PC-9 (cell line): ENCODE measurements at regions not wholly inside any gene's neighbourhood (a gene's known extent, or its start where the extent isn't known, plus 50 kb on each side); places are given as distances from the start of the nearest gene placed in this dataset.
"Not testable (repeated sequence)": the region's sequence is repeated elsewhere in the genome, so short reads cannot be mapped to it uniquely, and the experiment has no call there.

Source experiments
- BruUV-seq: library from RNA; stranded (reverse); fragments of 400-500 nt; replicated peaks from 2 replicates; lab custom pipeline; 2021; lab: Mats Ljungman, UMichigan
- CTCF ChIA-PET: fragments of 300-600 bp; sonication (Branson Sonifier 250); formaldehyde crosslinking; loops from one replicate; lab custom pipeline; 2022; ENCODE audit warnings: antibody characterized with exemption; lab: Charles Lee
- POLR2A ChIA-PET: fragments of 300-600 bp; sonication (Branson Sonifier 250); formaldehyde crosslinking; loops from one replicate; lab custom pipeline; 2022; ENCODE audit warnings: antibody characterized with exemption; ENCODE audit not compliant: unreplicated experiment; lab: Charles Lee
- DNase-seq, 2 experiments: peaks; one replicate each; pipeline versions ENCODE4 v3.0.0 to v3.0.0-alpha.2; 2015 to 2022; ENCODE audit warnings: mixed read lengths in 1 of 2
- H2AFZ ChIP-seq: fragments of 200-600 bp; sonication (generic); 2 replicates; pipeline ENCODE4 v1.8.1; 2017; ENCODE audit warnings: antibody characterized with exemption
- H3F3A ChIP-seq: fragments of 200-600 bp; sonication (generic); 2 replicates; pipeline ENCODE4 v1.8.1; 2017; ENCODE audit warnings: antibody characterized with exemption, mild to moderate bottlenecking, low read depth; ENCODE audit not compliant: insufficient read depth
- H3K27ac ChIP-seq: fragments of 200-600 bp; sonication (generic); 2 replicates; pipeline ENCODE4 v1.6.1; 2016; ENCODE audit warnings: mixed run types
- H3K27me3 ChIP-seq: fragments of 200-600 bp; sonication (generic); 2 replicates; pipeline ENCODE4 v1.6.1; 2016; ENCODE audit warnings: low read depth, mixed run types; ENCODE audit not compliant: insufficient read depth
- H3K36me3 ChIP-seq: fragments of 200-600 bp; sonication (generic); 2 replicates; pipeline ENCODE4 v1.6.1; 2016; ENCODE audit warnings: low read depth, mixed run types
- H3K4me1 ChIP-seq: fragments of 200-600 bp; sonication (generic); replicated peaks from 2 replicates; pipeline ENCODE4 v1.6.1; 2016; ENCODE audit warnings: mixed run types; ENCODE audit not compliant: insufficient read depth
- H3K4me2 ChIP-seq: fragments of 200-600 bp; sonication (generic); 2 replicates; pipeline ENCODE4 v1.6.1; 2017; ENCODE audit warnings: mixed run types
- H3K4me3 ChIP-seq: fragments of 200-600 bp; sonication (generic); 2 replicates; pipeline ENCODE4 v1.6.1; 2016; ENCODE audit warnings: mixed run types
- H3K79me2 ChIP-seq: fragments of 200-600 bp; sonication (generic); 2 replicates; pipeline ENCODE4 v1.6.1; 2017; ENCODE audit warnings: low read depth, mixed run types
- H3K9me2 ChIP-seq: fragments of 200-600 bp; sonication (generic); 2 replicates; pipeline ENCODE4 v1.8.1; 2017; ENCODE audit warnings: mild to moderate bottlenecking; ENCODE audit not compliant: insufficient read depth
- H3K9me3 ChIP-seq: fragments of 200-600 bp; sonication (generic); 2 replicates; pipeline ENCODE4 v1.8.1; 2016; ENCODE audit warnings: low read depth; ENCODE audit not compliant: insufficient read depth
- H4K20me1 ChIP-seq: fragments of 200-600 bp; sonication (generic); 2 replicates; pipeline ENCODE4 v1.8.1; 2017; ENCODE audit not compliant: insufficient read depth
- EZH2 ChIP-seq: fragments of 200-600 bp; sonication (generic); IDR thresholded peaks from 2 replicates; pipeline ENCODE4 v1.8.0; 2017; ENCODE audit warnings: antibody characterized with exemption, low read depth
- intact Hi-C: fragments of 100-400 bp; cut with micrococcal nuclease; formaldehyde crosslinking; loops from one replicate; pipeline ENCODE4 v1.10.0; 2022; ENCODE audit not compliant: unreplicated experiment
- TF ChIP-seq, protein P1 (sequence below): fragments of 200-600 bp; sonication (generic); conservative IDR thresholded peaks from 2 replicates; pipeline ENCODE4 v1.6.1; 2017; ENCODE audit warnings: mixed run types, antibody characterized with exemption, mild to moderate bottlenecking, moderate library complexity

- TF ChIP-seq, protein P1, sequence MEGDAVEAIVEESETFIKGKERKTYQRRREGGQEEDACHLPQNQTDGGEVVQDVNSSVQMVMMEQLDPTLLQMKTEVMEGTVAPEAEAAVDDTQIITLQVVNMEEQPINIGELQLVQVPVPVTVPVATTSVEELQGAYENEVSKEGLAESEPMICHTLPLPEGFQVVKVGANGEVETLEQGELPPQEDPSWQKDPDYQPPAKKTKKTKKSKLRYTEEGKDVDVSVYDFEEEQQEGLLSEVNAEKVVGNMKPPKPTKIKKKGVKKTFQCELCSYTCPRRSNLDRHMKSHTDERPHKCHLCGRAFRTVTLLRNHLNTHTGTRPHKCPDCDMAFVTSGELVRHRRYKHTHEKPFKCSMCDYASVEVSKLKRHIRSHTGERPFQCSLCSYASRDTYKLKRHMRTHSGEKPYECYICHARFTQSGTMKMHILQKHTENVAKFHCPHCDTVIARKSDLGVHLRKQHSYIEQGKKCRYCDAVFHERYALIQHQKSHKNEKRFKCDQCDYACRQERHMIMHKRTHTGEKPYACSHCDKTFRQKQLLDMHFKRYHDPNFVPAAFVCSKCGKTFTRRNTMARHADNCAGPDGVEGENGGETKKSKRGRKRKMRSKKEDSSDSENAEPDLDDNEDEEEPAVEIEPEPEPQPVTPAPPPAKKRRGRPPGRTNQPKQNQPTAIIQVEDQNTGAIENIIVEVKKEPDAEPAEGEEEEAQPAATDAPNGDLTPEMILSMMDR: no peak
- no peaks in the 10 kb centered on the region for H3K79me2 ChIP-seq
- intact Hi-C loops: loop anchor here (10.0 kb wide), 2 partner anchors 289 to 419 kb away; partner anchors contain the start of gene DCP2
- DNase-seq: no peak
- no peaks in the 10 kb centered on the region for H3F3A ChIP-seq
- no peaks in the 10 kb centered on the region for H3K9me3 ChIP-seq
- H4K20me1 ChIP-seq: no peaks in the 10 kb centered on the region
- H2AFZ ChIP-seq: no peak overlapping the region
- POLR2A ChIA-PET: no interaction called here
- no peak overlapping the region for H3K27ac ChIP-seq
- CTCF ChIA-PET: no interaction called here
- H3K27me3 ChIP-seq: no peaks in the 10 kb centered on the region
- no peak overlapping the region for H3K4me3 ChIP-seq
- H3K36me3 ChIP-seq: no peaks in the 10 kb centered on the region
- no peaks in the 10 kb centered on the region for H3K4me1 ChIP-seq
- BruUV-seq: no TSS peak
- no peak overlapping the region for H3K4me2 ChIP-seq
- no peaks in the 10 kb centered on the region for H3K9me2 ChIP-seq
Measured at GRCh38 chr5:112555691-112556090, 136.6 kb upstream of the EPB41L4A start.

DNA sequence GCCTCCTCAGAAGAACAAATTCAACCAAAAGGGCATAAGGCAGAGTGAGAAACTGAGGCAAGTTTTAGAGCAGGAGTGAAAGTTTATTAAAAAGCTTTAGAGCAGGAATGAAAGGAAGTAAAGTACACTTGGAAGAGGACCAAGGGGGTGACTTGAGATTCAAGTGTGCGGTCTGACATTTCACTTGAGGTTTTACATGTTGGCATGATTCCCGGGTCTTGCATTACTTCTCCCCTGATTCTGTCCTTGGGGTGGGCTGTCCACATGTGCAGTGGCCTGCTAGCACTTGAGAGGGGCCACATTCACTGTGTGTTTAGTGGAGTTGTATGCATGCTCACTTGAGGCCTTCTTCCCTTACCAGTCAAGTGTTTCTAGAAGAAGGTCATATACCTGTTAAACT is 140.4 kb upstream of the EPB41L4A start:
- H4K20me1 ChIP-seq, H3K4me1 ChIP-seq, BruUV-seq, H2AFZ ChIP-seq, H3K27ac ChIP-seq, H3K79me2 ChIP-seq, H3K9me3 ChIP-seq, H3F3A ChIP-seq, DNase-seq, H3K4me2 ChIP-seq, CTCF ChIA-PET, H3K36me3 ChIP-seq, H3K27me3 ChIP-seq, POLR2A ChIA-PET, H3K9me2 ChIP-seq, H3K4me3 ChIP-seq: not testable (repeated sequence)
- intact Hi-C loops: loop anchor here (10.0 kb wide), 2 partner anchors 285 to 415 kb away; partner anchors contain the start of gene DCP2

GRCh38 chr5:112560371-112560770 is 141.3 kb upstream of the EPB41L4A start:
- Histone ChIP-seq H3K9me3 (no peaks in the 10 kb centered on the region), H3K4me3 (no peak overlapping the region), H3K9me2 (no peaks in the 10 kb centered on the region), H3K27ac (no peak overlapping the region), H3K79me2 (no peaks in the 10 kb centered on the region), H4K20me1 (no peaks in the 10 kb centered on the region), H2AFZ (no peak overlapping the region), H3F3A (no peaks in the 10 kb centered on the region), H3K4me2 (no peak overlapping the region), H3K36me3 (no peaks in the 10 kb centered on the region), H3K4me1 (no peaks in the 10 kb centered on the region), H3K27me3 (no peaks in the 10 kb centered on the region)
- ChIA-PET CTCF (no interaction called here), POLR2A (no interaction called here)
- DNase-seq: no peak
- intact Hi-C loops: no loop called here
- BruUV-seq: no TSS peak
- TF ChIP-seq, protein P1: no peak
- TF ChIP-seq EZH2: no peak

DNA sequence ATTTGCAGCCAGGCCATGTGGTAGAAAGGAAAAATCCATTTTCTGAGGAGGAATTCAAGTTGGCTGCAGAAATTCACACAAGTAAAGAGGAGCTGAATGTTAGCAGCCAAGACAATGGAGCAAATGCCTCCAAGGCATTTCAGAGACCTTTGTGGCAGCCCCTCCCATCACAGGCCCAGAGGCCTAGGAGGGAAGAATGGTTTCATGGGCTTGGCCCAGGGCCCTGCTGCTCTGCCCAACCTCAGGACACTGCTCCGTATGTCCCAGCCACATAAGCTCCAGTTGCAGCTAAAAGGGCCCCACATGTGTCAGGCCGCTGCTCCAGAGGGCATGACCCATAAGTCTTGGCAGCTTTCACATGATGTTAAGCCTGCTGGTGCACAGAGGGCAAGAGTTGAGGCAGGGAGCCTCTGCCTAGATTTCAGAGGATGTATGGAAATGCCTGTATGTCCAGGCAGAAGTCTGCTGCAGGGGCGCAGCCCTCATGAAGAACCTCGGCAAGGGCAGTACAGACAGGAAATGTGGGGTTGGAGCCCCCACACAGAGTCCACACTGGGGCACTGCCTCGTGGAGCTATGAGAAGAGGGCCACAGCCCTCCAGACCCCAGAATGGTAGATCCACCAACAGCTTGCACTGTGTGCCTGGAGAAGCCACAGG is 144.2 kb upstream of the EPB41L4A start:
- no peaks in the 10 kb centered on the region for H3K36me3 ChIP-seq
- no peak for DNase-seq
- H3K9me2 ChIP-seq: no peaks in the 10 kb centered on the region
- no peaks in the 10 kb centered on the region for H3K27me3 ChIP-seq
- H2AFZ ChIP-seq: no peak overlapping the region
- TF ChIP-seq EZH2: no peak
- H3F3A ChIP-seq: no peaks in the 10 kb centered on the region
- intact Hi-C loops: no loop called here
- no peak overlapping the region for H3K27ac ChIP-seq
- no peaks in the 10 kb centered on the region for H4K20me1 ChIP-seq
- H3K9me3 ChIP-seq: no peaks in the 10 kb centered on the region
- H3K4me3 ChIP-seq: no peak overlapping the region
- ChIA-PET POLR2A (no interaction called here), CTCF (no interaction called here)
- no peak overlapping the region for H3K4me2 ChIP-seq
- H3K4me1 ChIP-seq: no peaks in the 10 kb centered on the region
- BruUV-seq: no TSS peak
- no peaks in the 10 kb centered on the region for H3K79me2 ChIP-seq
